Endothelial cell of umbilical vein (primary cell): ENCODE measurements at regions not wholly inside any gene's neighbourhood (a gene's known extent, or its start where the extent isn't known, plus 50 kb on each side); places are given as distances from the start of the nearest gene placed in this dataset.

Source experiments
- CTCF ChIP-seq, 2 donors: IDR thresholded peaks; 1 replicate in 1 of 2; 2 replicates in 1 of 2; pipeline ENCODE4 v1.5.1; 2011; ENCODE audit warnings: low read length in 2 of 2, mild to moderate bottlenecking in 2 of 2, moderate library complexity in 2 of 2, control low read depth in 1 of 2, inconsistent platforms in 1 of 2, low read depth in 1 of 2; ENCODE audit not compliant: insufficient read depth in 1 of 2; ENCODE audit errors: extremely low read depth in 1 of 2
- EZH2 ChIP-seq: IDR thresholded peaks from 2 replicates; pipeline ENCODE4 v1.6.1; 2012; ENCODE audit warnings: borderline replicate concordance, low read depth, mild to moderate bottlenecking, moderate library complexity, low read length, inconsistent platforms; ENCODE audit not compliant: severe bottlenecking
- MYC ChIP-seq: IDR thresholded peaks from one replicate; pipeline ENCODE4 v1.6.1; 2011; ENCODE audit warnings: mild to moderate bottlenecking, low read depth, low read length
- POLR2A ChIP-seq: IDR thresholded peaks from 2 replicates; pipeline ENCODE4 v1.6.1; 2012; ENCODE audit warnings: low read depth, mild to moderate bottlenecking, control low read depth, low read length

- TF ChIP-seq CTCF (IDR thresholded peaks at IDR 0.05; ENCODE audit: extremely low read depth in 1 of 2, insufficient read depth in 1 of 2, low read depth in 1 of 2, low read length in 2 of 2) (no peak), MYC (no peak), POLR2A (no peak), EZH2 (no peak)
Observed at GRCh38 chr17:43315369-43315768, 81.6 kb upstream of the RNU2-1 start.
